ENCODE measurements at regions not wholly inside any gene's neighbourhood (a gene's known extent, or its start where the extent isn't known, plus 50 kb on each side); places are given as distances from the start of the nearest gene placed in this dataset.

- no peak for TF ChIP-seq EZH2 (IDR thresholded peaks at IDR 0.05; ENCODE audit: low read depth, low read length, severe bottlenecking)
- no peak for TF ChIP-seq HDAC6 (IDR thresholded peaks at IDR 0.05; ENCODE audit: low read depth, low read length)
- TF ChIP-seq SP2 (IDR thresholded peaks at IDR 0.05; ENCODE audit: low read length) = no peak
- TF ChIP-seq MAX (IDR thresholded peaks at IDR 0.05) = no peak
- no peak for TF ChIP-seq TEAD4 (IDR thresholded peaks at IDR 0.05; ENCODE audit: low read depth, low read length)
- TF ChIP-seq ASH2L (IDR thresholded peaks at IDR 0.05; ENCODE audit: low read length) = no peak
- no peak for TF ChIP-seq CHD1 (IDR thresholded peaks at IDR 0.05; ENCODE audit: low read depth, low read length)
- TF ChIP-seq BCL11A (IDR thresholded peaks at IDR 0.05; ENCODE audit: low read depth in 2 of 2, low read length in 2 of 2) = no peak
Observed at GRCh38 chr18:60880184-60880583, 453.0 kb upstream of the CDH20 start (continued).

Data from H1 (cell line).